ENCODE measurements at regions not wholly inside any gene's neighbourhood (a gene's known extent, or its start where the extent isn't known, plus 50 kb on each side); places are given as distances from the start of the nearest gene placed in this dataset.

- DNase-seq: no peak
Observed at GRCh38 chr4:117447925-117448324, 362.5 kb upstream of the TRAM1L1 start.

- DNase-seq: no peak
Observed at GRCh38 chr4:117455088-117455487, 369.7 kb upstream of the TRAM1L1 start.

- DNase-seq: no peak
Observed at GRCh38 chr4:117466388-117466787, 381.0 kb upstream of the TRAM1L1 start.

GRCh38 chr4:117467404-117467803, 382.0 kb upstream of the TRAM1L1 start:
- no peak for DNase-seq

- DNase-seq: no peak
Observed at GRCh38 chr4:117474987-117475386, 389.6 kb upstream of the TRAM1L1 start.

GRCh38 chr4:117477925-117478324, 392.5 kb upstream of the TRAM1L1 start:
- DNase-seq: no peak

- DNase-seq: no peak
Observed at GRCh38 chr4:117478702-117479101, 393.3 kb upstream of the TRAM1L1 start.

GRCh38 chr4:117479673-117480072, 394.3 kb upstream of the TRAM1L1 start:
- DNase-seq: no peak

GRCh38 chr4:117481742-117482141, 396.4 kb upstream of the TRAM1L1 start:
- no peak for DNase-seq

- no peak for DNase-seq
Observed at GRCh38 chr4:117488692-117489091, 403.3 kb upstream of the TRAM1L1 start.

GRCh38 chr4:117489107-117489506, 403.7 kb upstream of the TRAM1L1 start:
- DNase-seq: no peak

- DNase-seq: no peak
Observed at GRCh38 chr4:117491516-117491915, 406.1 kb upstream of the TRAM1L1 start.

GRCh38 chr4:117495802-117496201, 410.4 kb upstream of the TRAM1L1 start:
- DNase-seq: no peak

- no peak for DNase-seq
Observed at GRCh38 chr4:117512414-117512813, 427.0 kb upstream of the TRAM1L1 start.

GRCh38 chr4:117514391-117515175, 429.2 kb upstream of the TRAM1L1 start:
- DNase-seq: no peak

- DNase-seq: no peak
Observed at GRCh38 chr4:117515921-117516320, 430.5 kb upstream of the TRAM1L1 start.

GRCh38 chr4:117527601-117528000, 442.2 kb upstream of the TRAM1L1 start:
- no peak for DNase-seq

GRCh38 chr4:117529401-117529800, 444.0 kb upstream of the TRAM1L1 start:
- DNase-seq: no peak

GRCh38 chr4:117533501-117533900, 448.1 kb upstream of the TRAM1L1 start:
- DNase-seq: no peak

- DNase-seq: no peak
Observed at GRCh38 chr4:117545039-117545438, 459.7 kb upstream of the TRAM1L1 start.

GRCh38 chr4:117549524-117549923, 464.1 kb upstream of the TRAM1L1 start:
- DNase-seq: no peak

- no peak for DNase-seq
Observed at GRCh38 chr4:117550085-117550484, 464.7 kb upstream of the TRAM1L1 start.

- DNase-seq: no peak
Observed at GRCh38 chr4:117560329-117560728, 474.0 kb upstream of the NDST3 start.

GRCh38 chr4:117574085-117574484, 460.2 kb upstream of the NDST3 start:
- DNase-seq: no peak

- no peak for DNase-seq
Observed at GRCh38 chr4:117575850-117576249, 458.4 kb upstream of the NDST3 start.

Measured in DMS153 (cell line).